Gastroesophageal sphincter (tissue), 4 donors: ENCODE measurements at regions not wholly inside any gene's neighbourhood (a gene's known extent, or its start where the extent isn't known, plus 50 kb on each side); places are given as distances from the start of the nearest gene placed in this dataset.

Experiments
- ATAC-seq: fragments of 150-250 bp; one replicate; pipeline ENCODE4 v1.9.1; 2016; ENCODE audit warnings: mild to moderate bottlenecking, moderate library complexity
- H3K27ac ChIP-seq, 4 donors: fragments of 200-600 bp; sonication (generic) in 3 of 4; 1 replicate in 3 of 4; 2 replicates in 1 of 4; pipeline ENCODE4 v1.5.1; 2016 to 2019
- H3K27me3 ChIP-seq: fragments of 200-600 bp; sonication (generic); one replicate; pipeline ENCODE4 v1.5.1; 2019
- H3K36me3 ChIP-seq, 2 donors: fragments of 200-600 bp; sonication (generic); one replicate each; pipeline ENCODE4 v1.5.1; 2019; ENCODE audit warnings: control low read depth in 1 of 2
- H3K4me1 ChIP-seq, 3 donors: fragments of 200-600 bp; sonication (generic); 1 replicate in 2 of 3; 2 replicates in 1 of 3; pipeline ENCODE4 v1.5.1; 2016 to 2019; ENCODE audit warnings: control low read depth in 2 of 3
- H3K4me3 ChIP-seq, 2 donors: fragments of 200-600 bp; sonication (generic); one replicate each; pipeline ENCODE4 v1.5.1; 2019; ENCODE audit warnings: mild to moderate bottlenecking in 1 of 2, moderate library complexity in 1 of 2
- H3K9me3 ChIP-seq, 3 donors: fragments of 200-600 bp; sonication (generic); one replicate each; pipeline ENCODE4 v1.5.1; 2017 to 2019; ENCODE audit warnings: control low read depth in 2 of 3
- CTCF ChIP-seq, 4 experiments: fragments of 200-600 bp in 2 of 4; fragments of 450-650 bp in 2 of 4; sonication (generic) in 1 of 4; IDR thresholded peaks; one replicate each; pipeline ENCODE4 v1.5.1; 2017 to 2019; ENCODE audit warnings: antibody characterized with exemption in 4 of 4, mild to moderate bottlenecking in 2 of 4, moderate library complexity in 2 of 4
- EP300 ChIP-seq: sonication (generic); formaldehyde crosslinking; IDR thresholded peaks from one replicate; pipeline ENCODE4 v1.6.1; 2017; ENCODE audit warnings: antibody characterized with exemption, mild to moderate bottlenecking
- POLR2A ChIP-seq, 2 donors: fragments of 450-650 bp; IDR thresholded peaks; one replicate each; pipeline ENCODE4 v1.6.1; 2017; ENCODE audit warnings: antibody characterized with exemption in 2 of 2, mild to moderate bottlenecking in 2 of 2, moderate library complexity in 1 of 2
- POLR2AphosphoS5 ChIP-seq: sonication (generic); formaldehyde crosslinking; IDR thresholded peaks from one replicate; pipeline ENCODE4 v1.6.1; 2017; ENCODE audit warnings: antibody characterized with exemption
- WGBS, 2 donors: methylation state at CpG; one replicate each; pipeline ENCODE4 v1.1.5; 2018; ENCODE audit warnings: low coverage in 1 of 2; 5-methylcytosine and 5-hydroxymethylcytosine counted together

DNA sequence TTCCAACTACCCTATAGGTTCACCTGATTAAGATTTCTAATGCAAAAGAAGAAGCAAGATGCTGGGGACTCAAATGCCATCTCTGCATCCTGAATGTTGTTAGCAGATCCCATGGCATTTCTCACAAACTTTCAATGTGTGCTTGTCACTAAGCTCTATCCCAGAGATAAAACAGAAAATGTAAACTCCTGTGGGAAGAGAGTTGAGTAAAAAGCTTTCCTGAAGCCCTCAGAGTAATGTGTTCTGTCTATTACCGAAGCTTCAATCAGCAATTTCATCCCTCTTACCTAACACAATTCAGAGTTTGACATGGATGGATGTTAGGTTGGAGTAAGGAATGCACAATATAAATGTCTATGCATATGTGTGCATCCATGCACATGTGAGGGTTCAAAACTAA, 829.9 kb upstream of the PRMT6 start:
- no peak overlapping the region for H3K4me3 ChIP-seq
- H3K27ac ChIP-seq, result no peak overlapping the region
- H3K9me3 ChIP-seq, result no peaks in the 10 kb centered on the region
- 31 to 63% methylated on average over 1 of the region's 1 CpG for WGBS, 2 donors
- H3K27me3 ChIP-seq, result no peaks in the 10 kb centered on the region
- H3K4me1 ChIP-seq, result no peaks in the 10 kb centered on the region
- no peaks in the 10 kb centered on the region for H3K36me3 ChIP-seq
- TF ChIP-seq CTCF (IDR thresholded peaks at IDR 0.05), result no peak
- TF ChIP-seq POLR2A (IDR thresholded peaks at IDR 0.05), result no peak
- no peak for TF ChIP-seq EP300
- no peak for TF ChIP-seq POLR2AphosphoS5
- no peak for ATAC-seq

DNA sequence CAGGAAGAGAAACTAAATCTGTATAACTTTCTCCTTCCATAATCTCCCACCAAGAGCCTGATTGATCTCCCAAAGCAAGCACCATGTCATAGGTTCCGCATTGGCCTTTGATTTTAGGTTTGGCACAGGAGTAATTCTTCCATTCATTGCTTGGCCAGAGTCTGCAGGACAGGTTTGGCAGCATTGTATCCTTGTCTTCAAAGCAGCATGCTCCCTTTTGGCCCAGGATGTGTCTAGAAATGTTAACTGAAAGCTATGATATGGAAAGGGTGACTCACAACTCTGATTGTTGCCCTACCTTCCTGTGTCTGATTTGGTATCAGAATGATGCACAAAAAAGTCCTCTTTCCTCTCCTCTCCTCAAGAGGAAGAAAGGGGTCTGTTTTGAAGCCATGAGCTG, 824.3 kb upstream of the PRMT6 start:
- 91 to 100% methylated on average over 1 of the region's 1 CpG for WGBS, 2 donors
- ATAC-seq, result no peak
- H3K9me3 ChIP-seq, result no peaks in the 10 kb centered on the region
- no peak overlapping the region for H3K4me3 ChIP-seq
- H3K27ac ChIP-seq, result no peak overlapping the region
- H3K4me1 ChIP-seq, result no peaks in the 10 kb centered on the region
- no peaks in the 10 kb centered on the region for H3K36me3 ChIP-seq
- TF ChIP-seq POLR2AphosphoS5 (no peak), CTCF (IDR thresholded peaks at IDR 0.05) (no peak), EP300 (no peak), POLR2A (IDR thresholded peaks at IDR 0.05) (no peak)
- no peaks in the 10 kb centered on the region for H3K27me3 ChIP-seq

GRCh38 chr1:106233511-106233910, 823.0 kb upstream of the PRMT6 start:
- no peak for ATAC-seq
- 43 to 100% methylated on average over 1 to 2 of the region's 2 CpGs for WGBS, 2 donors
- Histone ChIP-seq H3K4me1 (no peaks in the 10 kb centered on the region), H3K27me3 (no peaks in the 10 kb centered on the region), H3K27ac (no peak overlapping the region), H3K9me3 (no peaks in the 10 kb centered on the region), H3K4me3 (no peak overlapping the region), H3K36me3 (no peaks in the 10 kb centered on the region)
- no peak for TF ChIP-seq POLR2A (IDR thresholded peaks at IDR 0.05)

DNA sequence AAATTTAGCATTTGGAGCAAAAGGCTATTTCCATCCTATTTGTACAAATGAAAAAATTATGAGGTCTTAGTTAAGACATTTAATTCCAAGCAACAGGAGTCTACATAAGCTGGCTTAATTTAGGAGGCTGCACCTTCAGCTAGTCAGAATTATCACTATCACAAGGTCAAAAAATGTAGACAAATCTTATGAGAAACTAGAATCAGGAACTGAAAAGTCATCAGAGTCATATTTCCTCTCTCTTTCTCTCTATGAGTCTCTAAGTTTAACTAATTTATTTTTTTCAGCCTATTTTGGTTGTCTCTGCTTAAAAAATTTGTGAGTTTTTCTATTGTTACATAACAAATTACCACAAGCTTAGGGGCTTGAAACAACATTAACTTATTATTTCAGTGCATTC, 807.1 kb upstream of the PRMT6 start:
- H3K4me1 ChIP-seq, result no peaks in the 10 kb centered on the region
- no peaks in the 10 kb centered on the region for H3K27me3 ChIP-seq
- no peaks in the 10 kb centered on the region for H3K36me3 ChIP-seq
- TF ChIP-seq POLR2AphosphoS5, result no peak
- TF ChIP-seq POLR2A (IDR thresholded peaks at IDR 0.05), result no peak
- no peak for TF ChIP-seq CTCF (IDR thresholded peaks at IDR 0.05)
- TF ChIP-seq EP300, result no peak
- no peaks in the 10 kb centered on the region for H3K9me3 ChIP-seq
- ATAC-seq, result no peak
- no peak overlapping the region for H3K27ac ChIP-seq
- no peak overlapping the region for H3K4me3 ChIP-seq

DNA sequence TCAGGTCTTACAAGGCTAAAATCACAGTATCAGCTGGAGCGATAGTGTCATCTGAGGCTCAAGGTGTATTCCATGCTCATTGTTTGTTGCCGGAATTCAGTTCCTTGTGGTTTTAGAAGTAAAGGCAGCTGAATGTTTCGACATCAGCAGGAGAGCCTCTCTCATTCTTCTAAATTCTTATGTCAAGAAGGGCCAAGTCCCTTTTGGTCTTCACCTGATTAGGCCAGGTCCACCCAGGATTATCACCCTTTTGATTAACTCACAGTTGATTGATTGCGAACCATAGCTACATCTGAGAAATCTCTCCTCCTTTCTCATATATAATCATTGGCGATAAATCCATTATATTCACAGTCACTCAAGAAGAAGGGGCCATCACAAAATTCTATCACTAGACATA, 806.7 kb upstream of the PRMT6 start:
- Histone ChIP-seq H3K27me3 (no peaks in the 10 kb centered on the region), H3K4me3 (no peak overlapping the region), H3K36me3 (no peaks in the 10 kb centered on the region), H3K4me1 (no peaks in the 10 kb centered on the region), H3K9me3 (no peaks in the 10 kb centered on the region), H3K27ac (no peak overlapping the region)
- WGBS, 2 donors, result 78 to 81% methylated on average over 5 of the region's 5 CpGs
- no peak for ATAC-seq
- TF ChIP-seq POLR2AphosphoS5, result no peak
- TF ChIP-seq EP300, result no peak
- TF ChIP-seq POLR2A (IDR thresholded peaks at IDR 0.05), result no peak
- TF ChIP-seq CTCF (IDR thresholded peaks at IDR 0.05), result no peak

GRCh38 chr1:106254748-106255147, 801.7 kb upstream of the PRMT6 start:
- no peak for ATAC-seq

More at GRCh38 chr1:106254748-106255147, 801.7 kb upstream of the PRMT6 start:
- Histone ChIP-seq H3K4me1 (no peaks in the 10 kb centered on the region), H3K9me3 (no peaks in the 10 kb centered on the region), H3K27me3 (no peaks in the 10 kb centered on the region), H3K27ac (no peak overlapping the region), H3K36me3 (no peaks in the 10 kb centered on the region), H3K4me3 (no peak overlapping the region)
- no peak for TF ChIP-seq POLR2AphosphoS5
- no peak for TF ChIP-seq CTCF (IDR thresholded peaks at IDR 0.05)
- TF ChIP-seq EP300, result no peak
- no peak for TF ChIP-seq POLR2A (IDR thresholded peaks at IDR 0.05)
- 85 to 100% methylated on average over 1 of the region's 1 CpG for WGBS, 2 donors
